Upper lobe of right lung (tissue), 1 donor: ENCODE measurements at regions not wholly inside any gene's neighbourhood (a gene's known extent, or its start where the extent isn't known, plus 50 kb on each side); places are given as distances from the start of the nearest gene placed in this dataset.

Experiments used
- ATAC-seq: fragments of 200-7000 bp; cut with Tn5 transposase; one replicate; pipeline ENCODE4 v1.9.1; 2020; ENCODE audit warnings: mild to moderate bottlenecking, moderate library complexity
- DNase-seq: peaks from one replicate; pipeline ENCODE4 v3.0.0-alpha.2; 2020
- H3K27ac ChIP-seq: fragments of 200-600 bp; one replicate; pipeline ENCODE4 v1.8.0; 2022
- H3K27me3 ChIP-seq: fragments of 200-600 bp; one replicate; pipeline ENCODE4 v1.8.0; 2022; ENCODE audit warnings: mild to moderate bottlenecking
- H3K36me3 ChIP-seq: fragments of 200-600 bp; one replicate; pipeline ENCODE4 v1.8.0; 2022
- H3K4me1 ChIP-seq: fragments of 200-600 bp; one replicate; pipeline ENCODE4 v1.8.0; 2022
- H3K4me3 ChIP-seq: fragments of 200-600 bp; one replicate; pipeline ENCODE4 v1.8.0; 2022; ENCODE audit warnings: mild to moderate bottlenecking
- H3K9me3 ChIP-seq: fragments of 200-600 bp; one replicate; pipeline ENCODE4 v1.8.0; 2022
- intact Hi-C: fragments of 100-400 bp; cut with DNase I; formaldehyde crosslinking; loops from one replicate; pipeline ENCODE4 v1.11.0; 2022
- TF ChIP-seq, protein P1 (sequence below): fragments of 200-600 bp; IDR thresholded peaks from one replicate; pipeline ENCODE4 v1.8.0; 2022; ENCODE audit warnings: antibody characterized with exemption
- donor health status: DM: no; HTN: yes; CAD: no; lungs with severe emphysema.

DNA sequence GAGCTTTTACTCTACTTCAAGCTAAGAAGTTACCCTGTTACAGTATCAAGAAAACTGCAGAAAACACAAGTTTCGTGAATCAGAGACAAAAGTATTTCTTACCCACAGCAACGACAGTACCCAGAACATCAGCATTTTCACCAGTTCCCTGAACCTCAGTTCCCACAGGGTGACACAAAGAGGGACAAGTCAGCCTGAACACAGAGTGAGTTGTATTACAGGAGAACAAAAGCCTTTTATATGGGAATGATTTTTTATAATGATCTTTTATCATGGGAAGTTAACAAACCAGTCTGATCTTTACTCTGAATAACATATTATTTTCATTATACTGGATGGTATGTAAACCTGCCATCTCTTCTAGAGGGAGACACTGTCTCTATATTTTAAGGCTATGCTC lies 139.0 kb upstream of the ITGA1 start:
- H3K27ac ChIP-seq: no peak overlapping the region
- DNase-seq: no peak
- H3K4me1 ChIP-seq: no peaks in the 10 kb centered on the region
- no peaks in the 10 kb centered on the region for H3K27me3 ChIP-seq
- no peaks in the 10 kb centered on the region for H3K36me3 ChIP-seq
- no peak overlapping the region for H3K4me3 ChIP-seq
- no peaks in the 10 kb centered on the region for H3K9me3 ChIP-seq
- intact Hi-C loops: no loop called here
- ATAC-seq: no peak
- TF ChIP-seq, protein P1, sequence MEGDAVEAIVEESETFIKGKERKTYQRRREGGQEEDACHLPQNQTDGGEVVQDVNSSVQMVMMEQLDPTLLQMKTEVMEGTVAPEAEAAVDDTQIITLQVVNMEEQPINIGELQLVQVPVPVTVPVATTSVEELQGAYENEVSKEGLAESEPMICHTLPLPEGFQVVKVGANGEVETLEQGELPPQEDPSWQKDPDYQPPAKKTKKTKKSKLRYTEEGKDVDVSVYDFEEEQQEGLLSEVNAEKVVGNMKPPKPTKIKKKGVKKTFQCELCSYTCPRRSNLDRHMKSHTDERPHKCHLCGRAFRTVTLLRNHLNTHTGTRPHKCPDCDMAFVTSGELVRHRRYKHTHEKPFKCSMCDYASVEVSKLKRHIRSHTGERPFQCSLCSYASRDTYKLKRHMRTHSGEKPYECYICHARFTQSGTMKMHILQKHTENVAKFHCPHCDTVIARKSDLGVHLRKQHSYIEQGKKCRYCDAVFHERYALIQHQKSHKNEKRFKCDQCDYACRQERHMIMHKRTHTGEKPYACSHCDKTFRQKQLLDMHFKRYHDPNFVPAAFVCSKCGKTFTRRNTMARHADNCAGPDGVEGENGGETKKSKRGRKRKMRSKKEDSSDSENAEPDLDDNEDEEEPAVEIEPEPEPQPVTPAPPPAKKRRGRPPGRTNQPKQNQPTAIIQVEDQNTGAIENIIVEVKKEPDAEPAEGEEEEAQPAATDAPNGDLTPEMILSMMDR: no peak

DNA sequence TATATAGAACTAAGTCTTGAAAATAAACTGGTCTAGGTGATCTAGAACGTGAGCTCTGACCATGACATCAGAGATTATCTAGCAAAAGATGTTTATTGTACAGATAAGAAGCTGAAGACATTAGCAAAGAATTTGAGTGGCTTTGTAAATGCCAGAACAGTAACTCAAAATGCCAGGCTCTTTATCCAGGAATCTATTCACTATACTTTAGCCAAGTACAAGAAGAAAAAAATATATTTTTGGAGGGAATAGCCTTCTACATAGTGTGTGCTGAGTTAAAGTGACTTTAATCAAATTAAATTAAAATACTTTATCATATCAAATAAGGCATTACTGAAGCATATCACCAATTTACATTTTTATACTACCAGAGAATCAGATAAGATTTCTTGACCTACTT lies 132.6 kb upstream of the ITGA1 start:
- DNase-seq: no peak
- Histone ChIP-seq H3K4me1 (no peaks in the 10 kb centered on the region), H3K36me3 (no peaks in the 10 kb centered on the region), H3K27me3 (no peaks in the 10 kb centered on the region), H3K4me3 (no peak overlapping the region), H3K27ac (no peak overlapping the region), H3K9me3 (no peaks in the 10 kb centered on the region)
- intact Hi-C loops: no loop called here
- ATAC-seq: no peak
- TF ChIP-seq, protein P1: no peak

DNA sequence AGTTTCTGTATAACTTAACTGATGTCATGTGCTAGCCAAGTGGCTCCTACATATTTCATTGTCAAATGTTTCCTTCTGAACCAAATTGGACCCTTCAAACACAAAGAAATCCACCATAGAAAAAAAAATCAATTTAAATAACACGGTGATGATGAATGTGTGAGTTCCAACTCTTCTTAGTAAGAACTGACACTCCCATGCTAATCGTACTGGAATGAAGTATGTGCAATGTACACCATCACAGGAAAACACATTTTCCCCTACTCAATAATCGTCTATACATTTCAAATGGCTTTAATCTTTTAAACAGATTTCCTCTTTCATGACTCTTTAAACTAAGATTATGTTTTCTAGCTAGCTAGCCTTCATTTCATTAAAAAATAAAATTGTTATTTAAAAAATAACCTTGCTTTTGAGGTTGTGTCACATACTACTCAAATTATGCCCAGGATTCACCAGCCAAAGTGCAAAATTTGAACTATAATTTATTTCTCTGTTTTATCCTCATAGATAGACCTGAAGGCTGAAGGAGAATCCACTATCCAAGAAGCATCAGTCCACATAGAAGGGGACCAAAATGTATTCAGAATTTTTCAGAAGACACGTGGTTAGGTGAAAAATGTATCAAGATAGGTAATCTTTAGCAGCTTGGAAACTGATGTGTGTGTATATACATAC lies 131.0 kb upstream of the ITGA1 start:
- no peaks in the 10 kb centered on the region for H3K36me3 ChIP-seq
- TF ChIP-seq, protein P1: no peak
- H3K9me3 ChIP-seq: no peaks in the 10 kb centered on the region
- H3K27me3 ChIP-seq: no peaks in the 10 kb centered on the region
- DNase-seq: no peak
- H3K4me3 ChIP-seq: no peak overlapping the region
- no peak for ATAC-seq
- intact Hi-C loops: no loop called here
- no peaks in the 10 kb centered on the region for H3K4me1 ChIP-seq
- no peak overlapping the region for H3K27ac ChIP-seq

DNA sequence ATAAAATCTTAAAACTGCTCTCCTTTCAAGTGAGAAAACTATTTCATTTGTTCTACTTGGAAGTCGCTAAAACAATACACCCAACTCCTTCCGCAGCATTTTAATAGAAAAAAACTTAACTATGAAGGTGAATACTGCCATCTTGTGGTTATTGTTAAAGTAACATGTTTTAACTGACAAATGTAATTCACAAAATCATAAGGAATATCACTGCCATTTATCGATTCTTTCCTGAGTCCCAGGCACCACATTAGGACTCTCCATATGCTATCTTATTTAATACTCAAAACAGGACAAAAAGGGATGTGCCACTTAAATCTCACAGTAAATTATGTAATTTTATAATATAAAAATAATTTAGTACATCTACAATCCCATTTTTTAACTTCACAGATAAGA lies 130.5 kb upstream of the ITGA1 start:
- Histone ChIP-seq H3K27me3 (no peaks in the 10 kb centered on the region), H3K9me3 (no peaks in the 10 kb centered on the region), H3K4me1 (no peaks in the 10 kb centered on the region), H3K36me3 (no peaks in the 10 kb centered on the region), H3K4me3 (no peak overlapping the region), H3K27ac (no peak overlapping the region)
- intact Hi-C loops: no loop called here
- TF ChIP-seq, protein P1: peak; percentile 62
- DNase-seq (no peak), ATAC-seq (peak; percentile 33)

DNA sequence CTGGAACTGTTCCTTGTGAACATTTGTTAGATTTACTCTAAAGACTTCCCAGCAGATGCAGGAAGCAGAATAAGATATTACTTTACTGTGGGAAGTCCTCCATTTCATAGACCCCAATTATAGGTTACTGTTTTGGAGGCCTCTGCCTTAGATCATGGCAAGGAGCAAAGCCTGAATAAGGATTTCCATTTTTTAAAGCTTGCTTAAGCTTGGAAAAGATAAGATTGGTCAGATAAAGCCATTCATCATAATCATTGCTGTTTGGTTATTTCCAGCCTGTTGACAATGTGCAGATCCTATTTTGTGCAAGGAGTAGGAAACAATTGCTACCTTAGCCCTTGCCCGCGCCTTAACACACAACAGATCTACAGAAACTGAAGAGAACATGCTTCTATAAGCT lies 129.5 kb upstream of the ITGA1 start:
- intact Hi-C loops: no loop called here
- no peaks in the 10 kb centered on the region for H3K4me1 ChIP-seq

More for the DNA sequence above, 129.5 kb upstream of the ITGA1 start:
- no peak overlapping the region for H3K27ac ChIP-seq
- no peak overlapping the region for H3K4me3 ChIP-seq
- ATAC-seq (no peak), DNase-seq (no peak)
- TF ChIP-seq, protein P1: no peak
- H3K9me3 ChIP-seq: no peaks in the 10 kb centered on the region
- no peaks in the 10 kb centered on the region for H3K27me3 ChIP-seq
- no peaks in the 10 kb centered on the region for H3K36me3 ChIP-seq
